SK-N-SH treated with all-trans-retinoic acid at 6 μM for 48 hours (cell line): ENCODE measurements at regions not wholly inside any gene's neighbourhood (a gene's known extent, or its start where the extent isn't known, plus 50 kb on each side); places are given as distances from the start of the nearest gene placed in this dataset.

Experiments
- ARNTL ChIP-seq: fragments of 450-650 bp; formaldehyde crosslinking; IDR thresholded peaks from 2 replicates; pipeline ENCODE4 v1.5.0; 2020; ENCODE audit warnings: low read depth, mild to moderate bottlenecking, moderate library complexity, borderline replicate concordance
- ISL1 ChIP-seq: fragments of 250-450 bp; sonication (Bioruptor Pico); IDR thresholded peaks from 2 replicates; pipeline ENCODE4 v2.1.2; 2022; ENCODE audit warnings: mild to moderate bottlenecking, moderate library complexity
- OSR1 ChIP-seq: fragments of 250-450 bp; sonication (Bioruptor Pico); IDR thresholded peaks from 2 replicates; pipeline ENCODE4 v1.8.0; 2022; ENCODE audit warnings: moderate library complexity, mild to moderate bottlenecking, inconsistent platforms
- RARB ChIP-seq: fragments of 250-450 bp; sonication (Bioruptor Pico); IDR thresholded peaks from 2 replicates; pipeline ENCODE4 v1.8.0; 2021; ENCODE audit warnings: mild to moderate bottlenecking, moderate library complexity
- TCF4 ChIP-seq: fragments of 250-450 bp; sonication (Bioruptor Pico); IDR thresholded peaks from 2 replicates; pipeline ENCODE4 v1.8.0; 2021; ENCODE audit warnings: mild to moderate bottlenecking, moderate library complexity, borderline replicate concordance
- ZC3H10 ChIP-seq: fragments of 250-450 bp; sonication (Bioruptor Pico); IDR thresholded peaks from 2 replicates; pipeline ENCODE4 v1.5.1; 2021; ENCODE audit warnings: mild to moderate bottlenecking, moderate library complexity
- ZFP3 ChIP-seq: fragments of 250-450 bp; sonication (Bioruptor Pico); IDR thresholded peaks from 2 replicates; pipeline ENCODE4 v1.5.0; 2020; ENCODE audit warnings: mild to moderate bottlenecking, moderate library complexity
- ZNF70 ChIP-seq: fragments of 450-650 bp; formaldehyde crosslinking; IDR thresholded peaks from 2 replicates; pipeline ENCODE4 v1.5.0; 2020; ENCODE audit warnings: mild to moderate bottlenecking, moderate library complexity
- TF ChIP-seq, protein P1 (sequence below): fragments of 250-450 bp; sonication (Bioruptor Pico); IDR thresholded peaks from 2 replicates; pipeline ENCODE4 v1.8.0; 2020; ENCODE audit warnings: mild to moderate bottlenecking, moderate library complexity, borderline replicate concordance
- TF ChIP-seq, protein P2 (sequence below): fragments of 250-450 bp; sonication (Bioruptor Pico); IDR thresholded peaks from 2 replicates; pipeline ENCODE4 v1.5.0; 2020; ENCODE audit warnings: mild to moderate bottlenecking, moderate library complexity
- TF ChIP-seq, protein P3 (sequence below): fragments of 250-450 bp; sonication (Bioruptor Pico); IDR thresholded peaks from 2 replicates; pipeline ENCODE4 v1.8.0; 2021; ENCODE audit warnings: low read depth, mild to moderate bottlenecking, moderate library complexity, borderline replicate concordance

DNA sequence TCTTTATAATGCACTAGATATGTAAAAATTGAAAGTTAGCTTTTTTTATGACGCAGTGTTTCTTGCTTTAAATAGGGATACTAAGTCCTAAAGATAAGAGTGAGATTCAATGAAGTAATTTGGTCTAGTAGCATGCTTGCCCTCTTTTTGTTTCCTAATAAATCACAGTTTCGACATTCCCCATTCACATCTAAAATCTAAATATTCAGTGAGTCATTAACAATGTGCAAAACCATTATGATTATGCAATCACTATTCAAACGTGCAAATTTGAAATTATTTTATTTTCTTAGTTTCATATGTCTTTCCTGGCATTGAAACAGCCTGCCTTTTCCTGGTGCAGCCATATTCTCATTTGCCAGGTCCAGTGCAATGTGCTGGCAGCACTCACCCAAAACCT is 1350.5 kb upstream of the PABPC4L start:
- TF ChIP-seq, protein P1, sequence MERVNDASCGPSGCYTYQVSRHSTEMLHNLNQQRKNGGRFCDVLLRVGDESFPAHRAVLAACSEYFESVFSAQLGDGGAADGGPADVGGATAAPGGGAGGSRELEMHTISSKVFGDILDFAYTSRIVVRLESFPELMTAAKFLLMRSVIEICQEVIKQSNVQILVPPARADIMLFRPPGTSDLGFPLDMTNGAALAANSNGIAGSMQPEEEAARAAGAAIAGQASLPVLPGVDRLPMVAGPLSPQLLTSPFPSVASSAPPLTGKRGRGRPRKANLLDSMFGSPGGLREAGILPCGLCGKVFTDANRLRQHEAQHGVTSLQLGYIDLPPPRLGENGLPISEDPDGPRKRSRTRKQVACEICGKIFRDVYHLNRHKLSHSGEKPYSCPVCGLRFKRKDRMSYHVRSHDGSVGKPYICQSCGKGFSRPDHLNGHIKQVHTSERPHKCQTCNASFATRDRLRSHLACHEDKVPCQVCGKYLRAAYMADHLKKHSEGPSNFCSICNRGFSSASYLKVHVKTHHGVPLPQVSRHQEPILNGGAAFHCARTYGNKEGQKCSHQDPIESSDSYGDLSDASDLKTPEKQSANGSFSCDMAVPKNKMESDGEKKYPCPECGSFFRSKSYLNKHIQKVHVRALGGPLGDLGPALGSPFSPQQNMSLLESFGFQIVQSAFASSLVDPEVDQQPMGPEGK (CRISPR knock-in tag): no peak
- TF ChIP-seq ARNTL (CRISPR knock-in tag) (no peak), ZFP3 (CRISPR knock-in tag) (no peak), ZC3H10 (CRISPR knock-in tag) (no peak), TCF4 (CRISPR knock-in tag) (no peak), ZNF70 (no peak), RARB (CRISPR knock-in tag) (no peak), ISL1 (CRISPR knock-in tag) (no peak), OSR1 (no peak)
- TF ChIP-seq, protein P2, sequence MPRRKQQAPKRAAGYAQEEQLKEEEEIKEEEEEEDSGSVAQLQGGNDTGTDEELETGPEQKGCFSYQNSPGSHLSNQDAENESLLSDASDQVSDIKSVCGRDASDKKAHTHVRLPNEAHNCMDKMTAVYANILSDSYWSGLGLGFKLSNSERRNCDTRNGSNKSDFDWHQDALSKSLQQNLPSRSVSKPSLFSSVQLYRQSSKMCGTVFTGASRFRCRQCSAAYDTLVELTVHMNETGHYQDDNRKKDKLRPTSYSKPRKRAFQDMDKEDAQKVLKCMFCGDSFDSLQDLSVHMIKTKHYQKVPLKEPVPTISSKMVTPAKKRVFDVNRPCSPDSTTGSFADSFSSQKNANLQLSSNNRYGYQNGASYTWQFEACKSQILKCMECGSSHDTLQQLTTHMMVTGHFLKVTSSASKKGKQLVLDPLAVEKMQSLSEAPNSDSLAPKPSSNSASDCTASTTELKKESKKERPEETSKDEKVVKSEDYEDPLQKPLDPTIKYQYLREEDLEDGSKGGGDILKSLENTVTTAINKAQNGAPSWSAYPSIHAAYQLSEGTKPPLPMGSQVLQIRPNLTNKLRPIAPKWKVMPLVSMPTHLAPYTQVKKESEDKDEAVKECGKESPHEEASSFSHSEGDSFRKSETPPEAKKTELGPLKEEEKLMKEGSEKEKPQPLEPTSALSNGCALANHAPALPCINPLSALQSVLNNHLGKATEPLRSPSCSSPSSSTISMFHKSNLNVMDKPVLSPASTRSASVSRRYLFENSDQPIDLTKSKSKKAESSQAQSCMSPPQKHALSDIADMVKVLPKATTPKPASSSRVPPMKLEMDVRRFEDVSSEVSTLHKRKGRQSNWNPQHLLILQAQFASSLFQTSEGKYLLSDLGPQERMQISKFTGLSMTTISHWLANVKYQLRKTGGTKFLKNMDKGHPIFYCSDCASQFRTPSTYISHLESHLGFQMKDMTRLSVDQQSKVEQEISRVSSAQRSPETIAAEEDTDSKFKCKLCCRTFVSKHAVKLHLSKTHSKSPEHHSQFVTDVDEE (CRISPR knock-in tag): no peak
- TF ChIP-seq, protein P3, sequence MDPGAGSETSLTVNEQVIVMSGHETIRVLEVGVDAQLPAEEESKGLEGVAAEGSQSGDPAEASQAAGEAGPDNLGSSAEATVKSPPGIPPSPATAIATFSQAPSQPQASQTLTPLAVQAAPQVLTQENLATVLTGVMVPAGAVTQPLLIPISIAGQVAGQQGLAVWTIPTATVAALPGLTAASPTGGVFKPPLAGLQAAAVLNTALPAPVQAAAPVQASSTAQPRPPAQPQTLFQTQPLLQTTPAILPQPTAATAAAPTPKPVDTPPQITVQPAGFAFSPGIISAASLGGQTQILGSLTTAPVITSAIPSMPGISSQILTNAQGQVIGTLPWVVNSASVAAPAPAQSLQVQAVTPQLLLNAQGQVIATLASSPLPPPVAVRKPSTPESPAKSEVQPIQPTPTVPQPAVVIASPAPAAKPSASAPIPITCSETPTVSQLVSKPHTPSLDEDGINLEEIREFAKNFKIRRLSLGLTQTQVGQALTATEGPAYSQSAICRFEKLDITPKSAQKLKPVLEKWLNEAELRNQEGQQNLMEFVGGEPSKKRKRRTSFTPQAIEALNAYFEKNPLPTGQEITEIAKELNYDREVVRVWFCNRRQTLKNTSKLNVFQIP (CRISPR knock-in tag): no peak
